T-helper 17 cell (primary cell): ENCODE measurements at regions not wholly inside any gene's neighbourhood (a gene's known extent, or its start where the extent isn't known, plus 50 kb on each side); places are given as distances from the start of the nearest gene placed in this dataset.
A peak's percentile ranks its signal among the peaks of the same experiment; 100 is the strongest.
"Not testable (repeated sequence)": the region's sequence is repeated elsewhere in the genome, so short reads cannot be mapped to it uniquely, and the experiment has no call there.

Experiments used
- ATAC-seq: fragments of 150-1000 bp; cut with Tn5 transposase; 2 replicates; pipeline ENCODE4 v1.10.0; 2021; ENCODE audit warnings: mild to moderate bottlenecking, moderate library complexity
- DNase-seq, 3 donors: peaks; one replicate each; pipeline versions ENCODE4 v3.0.0 to v3.0.0-alpha.2; 2020 to 2021
- H3K9me3 ChIP-seq: one replicate; pipeline ENCODE4 v1.7.0; 2013; ENCODE audit warnings: low read length, mild to moderate bottlenecking; ENCODE audit not compliant: control insufficient read depth, poor library complexity, severe bottlenecking
- H3K27ac Mint-ChIP-seq: one replicate; pipeline ENCODE4 v1.8.0; 2022; ENCODE audit warnings: mild to moderate bottlenecking, moderate library complexity, mixed read lengths
- H3K27me3 Mint-ChIP-seq: one replicate; pipeline ENCODE4 v1.8.0; 2022; ENCODE audit warnings: mixed read lengths
- H3K36me3 Mint-ChIP-seq: one replicate; pipeline ENCODE4 v1.8.0; 2022; ENCODE audit warnings: low read depth, mixed read lengths
- H3K4me1 Mint-ChIP-seq: one replicate; pipeline ENCODE4 v1.8.0; 2022; ENCODE audit warnings: mild to moderate bottlenecking, mixed read lengths
- H3K4me3 Mint-ChIP-seq: one replicate; pipeline ENCODE4 v1.8.0; 2022; ENCODE audit warnings: mild to moderate bottlenecking, moderate library complexity, mixed read lengths

DNA sequence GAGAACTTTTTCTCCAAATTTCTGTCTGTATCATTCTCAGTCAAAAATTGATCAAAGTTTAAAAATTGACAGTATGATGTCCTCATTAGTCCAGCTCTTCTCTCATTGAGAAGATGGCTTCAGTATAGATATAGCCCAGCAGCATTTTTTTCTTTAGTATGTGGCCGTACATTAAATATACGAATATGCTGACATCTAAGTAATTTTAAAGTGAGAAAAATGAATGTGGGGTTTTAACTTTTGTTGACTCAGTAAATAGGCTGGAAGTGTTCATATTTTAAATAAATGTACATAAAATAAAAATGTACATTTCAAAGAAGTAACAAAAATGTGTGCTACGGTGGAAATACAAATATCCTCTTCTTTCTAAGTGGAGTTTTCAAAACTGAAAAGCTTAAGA lies 123.5 kb upstream of the PKN2 start:
- no peaks in the 10 kb centered on the region for H3K9me3 ChIP-seq
- H3K27ac Mint-ChIP-seq, result no peak overlapping the region
- H3K27me3 Mint-ChIP-seq, result peaks cover 15% of the 10 kb centered on the region
- ATAC-seq (no peak), DNase-seq (no peak)
- no peaks in the 10 kb centered on the region for H3K36me3 Mint-ChIP-seq
- H3K4me3 Mint-ChIP-seq, result no peak overlapping the region
- no peaks in the 10 kb centered on the region for H3K4me1 Mint-ChIP-seq

DNA sequence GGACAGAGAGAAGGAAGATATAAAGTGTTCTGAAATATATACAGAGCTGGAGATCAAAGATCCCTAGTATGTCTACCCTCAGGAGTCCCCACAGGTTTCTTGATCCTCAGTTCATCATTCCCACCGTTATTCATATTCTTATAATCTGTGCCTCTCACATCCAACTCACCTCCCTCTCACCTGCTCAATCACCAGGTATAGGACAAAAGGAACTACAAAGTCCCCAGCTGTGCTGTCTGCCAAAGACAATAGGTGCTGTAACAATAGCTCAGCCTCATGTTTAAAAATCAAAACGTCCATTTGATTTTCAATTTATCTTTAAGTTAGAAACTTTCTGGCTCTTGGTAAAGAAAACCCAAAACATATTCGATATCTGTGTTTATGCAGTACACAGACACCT lies 121.1 kb upstream of the PKN2 start:
- Mint-ChIP-seq H3K27ac (no peak overlapping the region), H3K4me1 (no peaks in the 10 kb centered on the region), H3K27me3 (peaks cover 23% of the 10 kb centered on the region), H3K36me3 (no peaks in the 10 kb centered on the region), H3K4me3 (no peak overlapping the region)
- no peaks in the 10 kb centered on the region for H3K9me3 ChIP-seq
- DNase-seq (no peak), ATAC-seq (no peak)

DNA sequence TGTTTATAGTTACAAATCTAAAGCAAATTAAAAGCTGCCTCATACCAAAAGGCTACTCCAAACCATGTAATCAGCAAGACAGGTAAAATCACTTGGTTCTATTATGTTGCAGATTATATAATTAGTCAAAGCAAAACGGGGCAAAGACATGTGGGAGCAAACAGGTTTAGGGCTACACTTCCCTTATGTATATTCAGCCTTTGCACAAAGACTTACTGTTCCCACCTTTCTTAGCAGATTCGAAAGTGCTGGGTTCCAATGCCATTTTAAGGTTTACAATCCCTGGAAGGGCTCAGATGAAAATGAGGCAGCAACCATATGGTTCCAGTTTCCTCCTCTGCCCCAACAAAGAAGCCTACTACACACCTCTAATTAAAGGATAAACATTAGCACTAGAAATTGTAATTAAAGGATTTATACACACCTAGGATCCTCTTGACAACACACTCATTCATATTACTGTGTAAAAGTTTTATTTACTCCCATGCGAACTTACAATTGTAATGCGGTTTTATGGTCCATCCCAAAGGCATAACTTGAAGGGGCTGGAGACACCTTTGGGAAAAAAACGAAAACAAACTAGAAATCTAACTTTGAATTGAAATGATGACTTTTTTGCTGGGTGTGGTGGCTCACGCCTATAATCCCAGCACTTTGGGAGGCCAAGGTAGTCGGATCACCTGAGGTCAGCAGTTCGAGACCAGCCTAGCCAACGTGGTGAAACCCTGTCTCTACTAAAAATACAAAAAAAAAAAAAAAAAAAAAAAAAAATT lies 117.3 kb upstream of the PKN2 start:
- H3K9me3 ChIP-seq, result no peaks in the 10 kb centered on the region
- Mint-ChIP-seq H3K27ac (no peak overlapping the region), H3K4me3 (no peak overlapping the region), H3K27me3 (peaks cover 37% of the 10 kb centered on the region), H3K4me1 (no peaks in the 10 kb centered on the region), H3K36me3 (no peaks in the 10 kb centered on the region)
- no peak for DNase-seq
- ATAC-seq, result no peak

DNA sequence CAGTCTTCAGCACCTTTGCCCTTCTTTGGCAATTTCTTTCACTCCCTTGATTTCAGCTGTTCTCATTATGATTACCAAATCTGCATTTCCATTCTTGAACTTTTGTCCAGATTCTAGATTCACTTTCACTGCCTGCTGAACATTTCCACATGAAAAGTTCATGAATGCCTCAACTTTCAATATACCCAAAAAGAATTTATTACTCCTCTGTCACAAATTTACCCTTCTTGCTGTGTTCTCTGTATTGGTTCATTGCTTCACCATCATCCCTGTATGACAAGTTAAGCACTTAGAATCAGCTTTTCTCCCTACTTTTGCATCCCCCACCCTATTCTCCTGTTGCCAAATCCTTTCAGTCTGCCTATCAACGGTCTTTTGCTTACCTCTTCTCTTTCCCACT lies 112.6 kb upstream of the PKN2 start:
- Mint-ChIP-seq H3K4me3 (no peak overlapping the region), H3K4me1 (no peaks in the 10 kb centered on the region), H3K27ac (no peak overlapping the region), H3K36me3 (no peaks in the 10 kb centered on the region), H3K27me3 (peaks cover 35% of the 10 kb centered on the region)
- no peaks in the 10 kb centered on the region for H3K9me3 ChIP-seq
- no peak for DNase-seq
- no peak for ATAC-seq

- DNase-seq, result no peak
- Mint-ChIP-seq H3K4me3 (no peak overlapping the region), H3K36me3 (no peaks in the 10 kb centered on the region), H3K4me1 (no peaks in the 10 kb centered on the region), H3K27ac (no peak overlapping the region), H3K27me3 (peaks cover 35% of the 10 kb centered on the region)
- ATAC-seq, result no peak
- H3K9me3 ChIP-seq, result no peaks in the 10 kb centered on the region
Measured at GRCh38 chr1:88579598-88579997, 104.5 kb upstream of the PKN2 start.

- no peak for DNase-seq
- peaks cover 24% of the 10 kb centered on the region for H3K27me3 Mint-ChIP-seq
- H3K27ac Mint-ChIP-seq, result no peak overlapping the region
- no peaks in the 10 kb centered on the region for H3K36me3 Mint-ChIP-seq
- no peaks in the 10 kb centered on the region for H3K4me1 Mint-ChIP-seq
- H3K9me3 ChIP-seq, result no peaks in the 10 kb centered on the region
- H3K4me3 Mint-ChIP-seq, result no peak overlapping the region
- no peak for ATAC-seq
Measured at GRCh38 chr1:88581703-88582102, 102.4 kb upstream of the PKN2 start.

GRCh38 chr1:88593358-88593757 lies 90.7 kb upstream of the PKN2 start:
- no peaks in the 10 kb centered on the region for H3K36me3 Mint-ChIP-seq
- no peaks in the 10 kb centered on the region for H3K27me3 Mint-ChIP-seq
- H3K27ac Mint-ChIP-seq, result no peak overlapping the region
- DNase-seq (no peak), ATAC-seq (no peak)
- H3K4me3 Mint-ChIP-seq, result no peak overlapping the region
- no peaks in the 10 kb centered on the region for H3K9me3 ChIP-seq
- H3K4me1 Mint-ChIP-seq, result no peaks in the 10 kb centered on the region

GRCh38 chr1:88595355-88596002 lies 88.6 kb upstream of the PKN2 start:
- H3K36me3 Mint-ChIP-seq, result no peaks in the 10 kb centered on the region
- DNase-seq, result no peak
- ATAC-seq, result peak; percentile 53

GRCh38 chr1:88597973-88598372 lies 86.1 kb upstream of the PKN2 start:
- not testable (repeated sequence) for H3K4me1 Mint-ChIP-seq, H3K9me3 ChIP-seq, ATAC-seq, H3K27me3 Mint-ChIP-seq, H3K27ac Mint-ChIP-seq, H3K36me3 Mint-ChIP-seq, DNase-seq, H3K4me3 Mint-ChIP-seq

More at GRCh38 chr1:88595355-88596002, 88.6 kb upstream of the PKN2 start:
- Mint-ChIP-seq H3K27ac (no peak overlapping the region), H3K4me3 (no peak overlapping the region), H3K27me3 (no peaks in the 10 kb centered on the region), H3K4me1 (no peaks in the 10 kb centered on the region)
- H3K9me3 ChIP-seq, result no peaks in the 10 kb centered on the region

DNA sequence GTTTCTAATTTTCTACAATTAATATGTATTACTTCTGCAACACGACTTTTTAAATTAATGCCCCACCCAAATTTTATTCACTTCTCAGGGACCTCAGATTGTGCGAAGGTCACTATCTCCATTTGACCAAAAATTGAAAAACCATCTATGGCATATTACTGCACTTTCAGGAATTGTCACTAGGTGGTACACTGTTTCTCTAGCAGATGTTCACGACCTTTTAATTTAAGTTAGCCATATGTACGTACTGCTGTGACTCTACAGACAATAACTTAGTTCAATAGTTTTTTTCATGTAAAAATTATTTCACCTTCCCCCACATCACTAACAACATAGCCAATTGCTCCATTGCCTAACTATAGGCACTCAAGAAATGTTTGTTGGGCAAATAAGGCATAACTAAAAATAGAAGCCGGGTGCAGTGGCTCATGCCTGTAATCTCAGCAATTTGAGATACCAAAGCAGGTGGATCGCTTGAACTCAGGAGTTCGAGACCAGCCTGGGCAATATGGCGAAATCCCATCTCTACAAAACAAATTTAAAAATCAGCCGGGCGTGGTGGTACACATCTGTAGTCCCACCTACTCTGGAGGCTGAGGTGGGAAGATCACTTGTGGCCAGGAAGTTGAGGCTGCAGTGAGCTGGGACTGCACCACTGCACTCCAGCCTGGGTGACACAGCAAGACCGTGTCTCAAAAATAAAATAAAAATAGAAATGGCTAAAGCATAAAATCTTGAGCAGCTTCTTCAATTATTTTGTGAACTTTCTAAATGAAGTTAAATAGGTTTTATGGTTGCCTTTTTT lies 75.7 kb upstream of the PKN2 start:
- no peak for DNase-seq
- H3K4me1 Mint-ChIP-seq, result peaks cover 2% of the 10 kb centered on the region
- no peak overlapping the region for H3K4me3 Mint-ChIP-seq
- H3K27me3 Mint-ChIP-seq, result peaks cover 18% of the 10 kb centered on the region
- no peaks in the 10 kb centered on the region for H3K9me3 ChIP-seq
- peak; percentile 50 for ATAC-seq
- no peak overlapping the region for H3K27ac Mint-ChIP-seq
- H3K36me3 Mint-ChIP-seq, result no peaks in the 10 kb centered on the region

DNA sequence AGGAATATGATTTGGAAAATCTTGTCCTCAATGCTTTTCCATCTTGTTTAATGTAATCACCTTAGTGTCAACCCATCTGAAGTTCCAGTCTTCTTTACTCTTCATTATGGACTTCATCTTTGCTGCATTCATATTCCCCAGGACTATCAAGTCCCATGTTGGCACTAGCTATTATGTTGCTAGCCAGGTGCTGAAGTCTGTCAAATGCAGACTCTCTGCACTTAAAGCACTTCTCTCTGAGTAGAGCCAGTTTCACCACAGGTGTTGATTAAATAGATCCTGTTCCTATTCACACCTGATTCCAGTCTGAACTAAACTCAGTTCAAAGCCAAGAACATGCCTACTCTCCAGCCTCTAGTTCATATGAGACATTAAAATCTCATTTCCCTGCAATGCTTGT lies 75.0 kb upstream of the PKN2 start:
- Mint-ChIP-seq H3K36me3 (no peaks in the 10 kb centered on the region), H3K4me1 (peaks cover 2% of the 10 kb centered on the region), H3K27me3 (peaks cover 18% of the 10 kb centered on the region), H3K27ac (no peak overlapping the region), H3K4me3 (no peak overlapping the region)
- ATAC-seq (no peak), DNase-seq (no peak)
- no peaks in the 10 kb centered on the region for H3K9me3 ChIP-seq

DNA sequence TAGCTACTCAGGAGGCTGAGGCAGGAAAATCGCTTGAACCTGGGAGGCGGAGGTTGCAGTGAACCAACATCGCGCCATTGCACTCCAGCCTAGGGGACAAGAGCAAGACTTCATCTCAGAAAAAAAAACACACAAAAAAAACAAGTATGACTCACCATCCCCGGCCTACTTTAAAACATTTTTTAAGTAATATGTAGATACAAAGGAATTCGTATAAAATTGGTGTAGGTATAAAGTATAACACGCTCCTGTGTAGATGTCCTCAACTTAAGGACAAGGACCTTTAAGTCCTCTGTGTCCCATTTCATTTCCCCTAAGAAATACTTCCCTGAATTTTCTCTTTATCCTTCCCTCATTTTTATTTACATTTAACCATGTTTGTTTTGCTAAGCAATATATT lies 73.4 kb upstream of the PKN2 start:
- no peak for DNase-seq
- ATAC-seq, result no peak
- Mint-ChIP-seq H3K36me3 (no peaks in the 10 kb centered on the region), H3K27ac (no peak overlapping the region), H3K27me3 (peaks cover 22% of the 10 kb centered on the region), H3K4me3 (no peak overlapping the region), H3K4me1 (peaks cover 2% of the 10 kb centered on the region)
- no peaks in the 10 kb centered on the region for H3K9me3 ChIP-seq

DNA sequence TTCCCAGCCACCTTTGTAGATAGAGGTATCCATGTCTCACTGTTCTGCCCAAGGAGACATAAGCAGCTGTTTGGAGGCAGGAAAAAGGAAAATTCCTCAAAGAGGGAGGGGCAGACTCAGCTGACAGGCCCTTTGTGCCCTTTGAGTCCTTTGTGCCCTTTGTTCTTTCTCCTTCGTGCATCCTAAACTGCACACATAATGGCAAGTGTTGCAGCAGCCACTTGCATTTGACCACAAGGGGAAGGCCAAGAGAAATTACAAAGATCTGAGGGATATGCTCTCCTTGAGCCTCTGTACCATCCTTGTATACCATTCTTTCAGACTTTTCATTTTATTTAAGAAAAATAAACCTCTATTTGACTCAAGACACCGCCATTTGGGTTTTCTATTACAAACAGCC lies 71.8 kb upstream of the PKN2 start:
- H3K36me3 Mint-ChIP-seq, result no peaks in the 10 kb centered on the region
- H3K27ac Mint-ChIP-seq, result no peak overlapping the region
- ATAC-seq (no peak), DNase-seq (no peak)
- no peak overlapping the region for H3K4me3 Mint-ChIP-seq
- no peaks in the 10 kb centered on the region for H3K9me3 ChIP-seq
- H3K27me3 Mint-ChIP-seq, result peaks cover 22% of the 10 kb centered on the region
- H3K4me1 Mint-ChIP-seq, result peaks cover 2% of the 10 kb centered on the region
